GM20000 (cell line): ENCODE measurements at regions not wholly inside any gene's neighbourhood (a gene's known extent, or its start where the extent isn't known, plus 50 kb on each side); places are given as distances from the start of the nearest gene placed in this dataset.

Experiments
- DNase-seq: peaks from one replicate; pipeline ENCODE4 v3.0.0; 2012; ENCODE audit warnings: low spot score
- TF ChIP-seq, protein P1 (sequence below): IDR thresholded peaks from 2 replicates; pipeline ENCODE4 v1.5.1; 2012; ENCODE audit warnings: mild to moderate bottlenecking, control low read depth; ENCODE audit errors: extremely low read depth, missing control alignments

- DNase-seq = no peak
- TF ChIP-seq, protein P1, sequence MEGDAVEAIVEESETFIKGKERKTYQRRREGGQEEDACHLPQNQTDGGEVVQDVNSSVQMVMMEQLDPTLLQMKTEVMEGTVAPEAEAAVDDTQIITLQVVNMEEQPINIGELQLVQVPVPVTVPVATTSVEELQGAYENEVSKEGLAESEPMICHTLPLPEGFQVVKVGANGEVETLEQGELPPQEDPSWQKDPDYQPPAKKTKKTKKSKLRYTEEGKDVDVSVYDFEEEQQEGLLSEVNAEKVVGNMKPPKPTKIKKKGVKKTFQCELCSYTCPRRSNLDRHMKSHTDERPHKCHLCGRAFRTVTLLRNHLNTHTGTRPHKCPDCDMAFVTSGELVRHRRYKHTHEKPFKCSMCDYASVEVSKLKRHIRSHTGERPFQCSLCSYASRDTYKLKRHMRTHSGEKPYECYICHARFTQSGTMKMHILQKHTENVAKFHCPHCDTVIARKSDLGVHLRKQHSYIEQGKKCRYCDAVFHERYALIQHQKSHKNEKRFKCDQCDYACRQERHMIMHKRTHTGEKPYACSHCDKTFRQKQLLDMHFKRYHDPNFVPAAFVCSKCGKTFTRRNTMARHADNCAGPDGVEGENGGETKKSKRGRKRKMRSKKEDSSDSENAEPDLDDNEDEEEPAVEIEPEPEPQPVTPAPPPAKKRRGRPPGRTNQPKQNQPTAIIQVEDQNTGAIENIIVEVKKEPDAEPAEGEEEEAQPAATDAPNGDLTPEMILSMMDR = no peak
Observed at GRCh38 chr18:47520263-47520662, 268.8 kb upstream of the SKOR2 start.

- TF ChIP-seq, protein P1 = no peak
- no peak for DNase-seq
Observed at GRCh38 chr18:47519706-47520105, 268.2 kb upstream of the SKOR2 start.

DNA sequence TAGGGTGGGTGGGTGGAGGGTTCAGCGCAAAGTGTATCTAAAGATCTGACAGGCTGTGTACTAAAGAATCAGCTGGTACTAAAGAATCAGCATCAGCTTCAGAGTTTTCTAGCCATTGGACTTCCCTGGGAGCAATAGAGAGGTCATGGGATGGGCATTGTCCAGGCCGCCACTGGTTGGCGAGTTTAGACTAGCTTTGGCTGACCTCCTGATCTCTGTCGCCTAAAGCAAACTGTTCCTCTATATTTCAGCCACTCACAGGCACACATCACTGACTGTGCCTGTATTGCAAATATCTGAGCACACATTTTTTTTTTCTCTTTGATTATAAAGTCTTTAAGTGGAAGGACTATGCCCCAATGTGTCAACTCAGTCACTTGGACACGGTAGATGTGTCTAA, 267.8 kb upstream of the SKOR2 start:
- TF ChIP-seq, protein P1 = no peak
- DNase-seq = no peak

GRCh38 chr18:47513614-47514013, 262.2 kb upstream of the SKOR2 start:
- TF ChIP-seq, protein P1 = no peak

GRCh38 chr18:47512726-47513435, 261.4 kb upstream of the SKOR2 start:
- DNase-seq = no peak
- TF ChIP-seq, protein P1 = no peak

More at GRCh38 chr18:47513614-47514013, 262.2 kb upstream of the SKOR2 start:
- no peak for DNase-seq

DNA sequence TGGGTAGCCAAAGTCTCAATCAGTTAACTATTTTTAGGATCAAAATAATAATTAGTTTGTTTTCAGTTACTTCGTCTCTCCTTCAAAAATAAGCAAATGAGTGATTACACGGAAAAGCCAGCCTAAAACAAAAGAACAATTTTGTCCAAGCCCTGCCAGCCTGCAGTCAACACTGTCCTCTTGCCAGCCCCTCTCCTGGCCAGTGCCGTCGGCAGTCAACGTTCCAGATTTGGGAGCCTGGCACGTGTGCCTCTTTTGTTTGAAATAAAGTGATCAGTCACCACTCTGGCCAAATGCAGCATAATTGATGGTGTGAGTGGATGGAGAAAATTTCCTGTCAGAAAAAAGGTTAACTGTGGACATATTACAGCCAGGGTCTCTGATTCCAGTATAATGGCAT, 260.6 kb upstream of the SKOR2 start:
- DNase-seq = no peak
- TF ChIP-seq, protein P1 = no peak

GRCh38 chr18:47510831-47511230, 259.4 kb upstream of the SKOR2 start:
- DNase-seq = no peak
- TF ChIP-seq, protein P1 = no peak
